ENCODE measurements at regions not wholly inside any gene's neighbourhood (a gene's known extent, or its start where the extent isn't known, plus 50 kb on each side); places are given as distances from the start of the nearest gene placed in this dataset.

- TF ChIP-seq EP300 (IDR thresholded peaks at IDR 0.05) = no peak
- no peak for TF ChIP-seq POLR2A (IDR thresholded peaks at IDR 0.05)
- TF ChIP-seq CTCF (IDR thresholded peaks at IDR 0.05) = no peak
- no peak for DNase-seq
- intact Hi-C loops (cut with DNase I) = no loop called here
- Histone ChIP-seq H3K27me3 (no peaks in the 10 kb centered on the region), H3K27ac (no peak overlapping the region), H3K9me3 (no peaks in the 10 kb centered on the region), H3K36me3 (no peaks in the 10 kb centered on the region), H3K4me1 (ENCODE audit: insufficient read depth) (no peaks in the 10 kb centered on the region), H3K4me3 (no peak overlapping the region)
- WGBS, 3 donors = 76 to 86% (median 79%) methylated on average over 2 of the region's 2 CpGs
These were observed 77.0 kb upstream of the TRIM24 start for GRCh38 chr7:138382862-138383565.

- Histone ChIP-seq H3K4me1 (ENCODE audit: insufficient read depth) (no peaks in the 10 kb centered on the region), H3K4me3 (no peak overlapping the region), H3K27ac (no peak overlapping the region), H3K27me3 (no peaks in the 10 kb centered on the region), H3K9me3 (no peaks in the 10 kb centered on the region), H3K36me3 (no peaks in the 10 kb centered on the region)
- WGBS, 3 donors = 72 to 80% (median 80%) methylated on average over 4 of the region's 4 CpGs
- TF ChIP-seq EP300 (IDR thresholded peaks at IDR 0.05) = no peak
- TF ChIP-seq CTCF (IDR thresholded peaks at IDR 0.05) = no peak
- no peak for TF ChIP-seq POLR2A (IDR thresholded peaks at IDR 0.05)
- no peak for DNase-seq
- intact Hi-C loops (cut with DNase I) = no loop called here
These were observed 73.2 kb upstream of the TRIM24 start for GRCh38 chr7:138386821-138387220.

GRCh38 chr7:138387755-138388475 is 72.1 kb upstream of the TRIM24 start:
- DNase-seq = no peak
- 92 to 95% (median 93%) methylated on average over 6 of the region's 6 CpGs for WGBS, 3 donors
- Histone ChIP-seq H3K27me3 (no peaks in the 10 kb centered on the region), H3K4me3 (no peak overlapping the region), H3K4me1 (ENCODE audit: insufficient read depth) (no peaks in the 10 kb centered on the region), H3K9me3 (no peaks in the 10 kb centered on the region), H3K27ac (no peak overlapping the region), H3K36me3 (no peaks in the 10 kb centered on the region)
- intact Hi-C loops (cut with DNase I) = no loop called here
- TF ChIP-seq POLR2A (IDR thresholded peaks at IDR 0.05) (no peak), CTCF (IDR thresholded peaks at IDR 0.05) (no peak), EP300 (IDR thresholded peaks at IDR 0.05) (no peak)

GRCh38 chr7:138388673-138389491 is 71.2 kb upstream of the TRIM24 start:
- Histone ChIP-seq H3K27ac (no peak overlapping the region), H3K9me3 (no peaks in the 10 kb centered on the region), H3K27me3 (no peaks in the 10 kb centered on the region), H3K4me3 (no peak overlapping the region), H3K4me1 (ENCODE audit: insufficient read depth) (no peaks in the 10 kb centered on the region), H3K36me3 (no peaks in the 10 kb centered on the region)
- TF ChIP-seq POLR2A (IDR thresholded peaks at IDR 0.05) (no peak), EP300 (IDR thresholded peaks at IDR 0.05) (no peak), CTCF (IDR thresholded peaks at IDR 0.05) (no peak)
- no peak for DNase-seq
- intact Hi-C loops (cut with DNase I) = no loop called here
- whole genome bisulfite sequencing, 3 donors = 0 to 13% (median 3%) methylated on average over 1 of the region's 1 CpG
